Germinal center (tissue), 1 donor: ENCODE measurements at regions not wholly inside any gene's neighbourhood (a gene's known extent, or its start where the extent isn't known, plus 50 kb on each side); places are given as distances from the start of the nearest gene placed in this dataset.

Experiments used
- DNase-seq: peaks from one replicate; pipeline ENCODE4 v3.0.0; 2012; ENCODE audit warnings: mixed read lengths, low spot score

DNA sequence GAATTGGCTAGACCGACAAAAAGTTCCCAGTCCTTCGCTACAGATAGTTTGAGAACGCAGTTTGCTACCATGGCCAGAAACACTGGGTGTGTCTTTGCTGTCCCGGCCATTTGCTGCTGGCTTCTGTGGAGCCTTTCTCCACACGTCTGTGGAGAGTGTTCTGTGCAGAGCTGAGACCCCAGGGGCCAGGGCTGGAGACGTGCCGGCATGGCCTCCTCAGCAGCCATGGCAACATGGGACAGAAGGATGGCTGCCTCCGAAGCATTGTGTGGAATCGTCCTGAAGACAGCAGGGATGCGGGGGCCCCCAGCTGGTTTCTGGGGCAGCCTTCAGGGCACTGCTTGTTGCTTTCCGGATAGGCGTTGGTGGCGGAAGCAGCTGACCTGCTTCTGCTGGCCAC lies 142.8 kb downstream of the GADD45G start:
- no peak for DNase-seq

DNA sequence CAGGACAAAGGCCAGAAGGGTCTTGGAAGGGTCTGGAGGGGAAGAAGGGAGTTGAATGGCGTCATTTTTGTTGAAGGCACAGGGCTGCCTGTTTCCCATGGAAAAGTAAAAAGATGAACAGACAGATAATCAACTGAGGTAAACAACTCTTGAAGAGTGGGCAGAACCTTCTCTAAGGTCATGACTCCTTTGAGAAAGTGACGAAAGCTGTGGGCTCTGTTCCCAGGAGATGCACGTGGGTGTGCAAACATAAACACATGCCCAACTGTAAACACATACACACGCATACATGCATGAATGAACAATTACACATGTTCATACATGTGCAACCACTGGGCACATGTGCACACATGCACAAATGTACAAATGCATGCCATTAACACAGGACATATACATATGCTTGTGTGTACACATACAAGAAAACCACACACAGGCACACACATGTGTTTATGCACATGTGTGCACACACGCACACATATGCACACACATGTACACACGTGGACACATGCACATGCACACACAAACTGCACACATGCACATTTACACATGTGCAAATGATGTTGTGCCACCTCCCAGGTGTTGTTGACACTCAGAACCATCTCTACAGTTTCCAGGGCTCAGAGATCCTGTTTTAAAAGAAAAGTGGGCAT lies 143.3 kb downstream of the GADD45G start:
- no peak for DNase-seq

GRCh38 chr9:89748831-89749499 lies 144.2 kb downstream of the GADD45G start:
- no peak for DNase-seq

DNA sequence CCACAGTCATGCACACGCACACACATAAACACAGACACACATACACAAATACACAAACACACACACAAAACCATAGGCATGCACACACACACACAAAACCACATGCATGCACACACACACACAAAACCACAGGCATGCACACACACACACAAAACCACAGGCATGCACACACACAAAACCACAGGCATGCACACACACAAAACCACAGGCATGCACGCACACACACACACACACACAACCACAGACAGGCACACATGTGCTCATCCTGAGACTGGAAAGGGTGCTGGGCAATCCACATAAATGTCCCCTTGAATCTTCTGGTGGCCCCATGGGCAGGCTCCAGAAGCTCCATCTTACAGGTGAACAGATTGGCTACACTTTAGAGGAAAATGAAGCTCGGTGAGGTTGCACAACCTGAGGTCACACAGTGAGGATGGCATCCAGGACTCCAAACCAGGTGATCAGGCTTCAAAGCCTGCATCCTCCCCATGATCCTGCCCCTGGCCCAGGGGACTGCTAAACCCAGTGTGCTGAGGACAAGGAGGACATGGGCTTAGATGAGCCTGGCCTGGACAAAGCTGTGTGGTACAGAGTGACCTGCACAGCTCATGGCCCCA lies 144.8 kb downstream of the GADD45G start:
- no peak for DNase-seq

GRCh38 chr9:89750117-89750791 lies 145.4 kb downstream of the GADD45G start:
- no peak for DNase-seq

GRCh38 chr9:89751079-89751825 lies 146.4 kb downstream of the GADD45G start:
- no peak for DNase-seq

- no peak for DNase-seq
Observed at GRCh38 chr9:89752154-89752553, 147.3 kb downstream of the GADD45G start.

- DNase-seq = no peak
Observed at GRCh38 chr9:89753472-89754055, 148.8 kb downstream of the GADD45G start.

GRCh38 chr9:89754193-89754592 lies 149.4 kb downstream of the GADD45G start:
- DNase-seq = no peak

- DNase-seq = no peak
Observed at GRCh38 chr9:89755821-89756220, 151.0 kb downstream of the GADD45G start.

DNA sequence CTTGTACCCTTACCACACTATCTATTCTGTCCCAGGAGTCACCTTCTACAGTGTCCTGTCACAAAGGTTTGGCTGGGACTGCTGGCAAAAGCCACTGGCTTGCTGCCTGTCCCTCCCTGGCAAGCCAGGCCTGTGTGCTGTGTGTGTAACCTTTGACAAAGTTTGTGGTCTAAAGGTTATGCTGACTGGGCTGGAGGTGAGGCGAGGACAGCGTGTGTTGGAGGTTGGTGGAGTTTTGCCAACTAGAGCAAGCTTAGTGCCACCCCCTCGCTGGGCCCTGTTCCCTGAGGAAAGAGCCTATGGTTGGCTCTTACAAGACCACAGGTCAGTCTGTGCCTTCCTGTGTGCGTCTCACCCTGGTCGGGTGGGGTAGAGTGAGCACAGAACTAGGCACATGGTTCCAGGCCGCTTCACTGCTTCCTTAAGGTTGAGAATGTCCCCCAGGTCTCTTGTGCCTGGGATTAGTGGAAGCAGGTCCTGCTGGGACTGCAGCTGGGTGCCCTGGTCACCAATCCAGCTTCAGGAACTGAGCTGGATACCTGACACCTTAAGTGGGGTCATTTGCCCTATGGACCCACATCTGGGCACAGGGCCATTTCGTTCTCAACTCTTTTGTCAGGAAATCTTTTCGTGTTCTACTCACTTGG lies 152.2 kb downstream of the GADD45G start:
- DNase-seq = no peak

- DNase-seq = no peak
Observed at GRCh38 chr9:89757776-89758528, 153.1 kb downstream of the GADD45G start.

GRCh38 chr9:89759572-89759971 lies 154.8 kb downstream of the GADD45G start:
- DNase-seq = no peak

- DNase-seq = no peak
Observed at GRCh38 chr9:89760123-89760522, 155.3 kb downstream of the GADD45G start.

GRCh38 chr9:89764217-89764616 lies 159.4 kb downstream of the GADD45G start:
- DNase-seq = no peak

GRCh38 chr9:89765211-89765946 lies 160.6 kb downstream of the GADD45G start:
- DNase-seq = no peak

DNA sequence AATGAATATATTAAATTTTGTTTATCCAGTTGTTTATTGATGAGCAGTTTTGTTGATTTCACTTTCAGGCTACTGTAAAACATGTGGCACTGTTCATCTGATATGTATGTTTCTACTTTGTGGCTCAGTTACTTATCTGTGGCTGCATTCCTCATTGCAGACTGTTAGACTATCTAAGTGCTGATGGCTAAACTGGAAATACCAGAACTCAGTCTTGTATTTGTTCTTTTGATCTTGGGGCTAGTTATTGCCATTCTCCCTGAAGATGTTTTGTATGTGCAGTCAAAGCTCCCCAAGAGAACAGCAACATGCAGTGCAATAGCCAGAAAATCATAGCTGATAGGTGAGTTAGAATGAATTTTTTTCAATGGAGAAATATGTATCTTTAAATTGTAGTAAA lies 162.2 kb downstream of the GADD45G start:
- DNase-seq = no peak

- no peak for DNase-seq
Observed at GRCh38 chr9:89768051-89768450, 163.2 kb downstream of the GADD45G start.

DNA sequence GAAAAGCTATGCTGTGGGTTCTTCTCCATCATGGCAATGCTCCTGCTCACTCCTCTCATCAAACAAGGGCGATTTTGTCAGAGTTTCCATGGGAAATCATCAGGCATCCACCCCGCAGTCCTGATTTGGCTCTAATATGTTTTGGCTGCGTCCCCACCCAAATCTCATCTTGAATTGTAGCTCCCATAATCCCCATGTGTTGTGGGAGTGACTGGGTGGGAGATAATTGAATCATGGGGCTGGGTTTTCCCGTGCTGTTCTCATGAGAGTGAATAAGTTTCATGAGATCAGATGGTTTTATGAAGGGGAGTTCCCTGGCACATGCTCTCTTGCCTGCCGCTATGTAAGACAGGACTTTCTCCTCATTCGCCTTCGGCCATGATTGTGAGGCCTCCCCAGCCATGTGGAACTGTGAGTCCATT lies 163.8 kb downstream of the GADD45G start:
- DNase-seq = no peak
